Loucy (cell line): ENCODE measurements at regions not wholly inside any gene's neighbourhood (a gene's known extent, or its start where the extent isn't known, plus 50 kb on each side); places are given as distances from the start of the nearest gene placed in this dataset.
"Not testable (repeated sequence)": the region's sequence is repeated elsewhere in the genome, so short reads cannot be mapped to it uniquely, and the experiment has no call there.

ENCODE experiments used
- H2AFZ ChIP-seq: fragments of 200-600 bp; sonication (generic); 2 replicates; pipeline ENCODE4 v1.6.0; 2016; ENCODE audit warnings: antibody characterized with exemption, mild to moderate bottlenecking, low read length, moderate library complexity
- H3F3A ChIP-seq: fragments of 200-600 bp; 2 replicates; pipeline ENCODE4 v1.6.0; 2016; ENCODE audit warnings: antibody characterized with exemption, low read depth, mild to moderate bottlenecking
- H3K27me3 ChIP-seq: fragments of 200-600 bp; sonication (generic); 2 replicates; pipeline ENCODE4 v1.6.1; 2014; ENCODE audit warnings: low read length, mild to moderate bottlenecking; ENCODE audit not compliant: insufficient read depth, poor library complexity, severe bottlenecking
- H3K36me3 ChIP-seq: fragments of 200-600 bp; sonication (generic); 2 replicates; pipeline ENCODE4 v1.6.1; 2016; ENCODE audit warnings: low read length; ENCODE audit not compliant: insufficient read depth
- H3K4me1 ChIP-seq: fragments of 200-600 bp; sonication (generic); 2 replicates; pipeline ENCODE4 v1.5.1; 2014; ENCODE audit warnings: low read length, mild to moderate bottlenecking; ENCODE audit not compliant: insufficient read depth, poor library complexity, severe bottlenecking
- H3K4me2 ChIP-seq: fragments of 200-600 bp; sonication (generic); 2 replicates; pipeline ENCODE4 v1.6.0; 2014; ENCODE audit warnings: antibody characterized with exemption, low read length, low read depth, mild to moderate bottlenecking; ENCODE audit not compliant: poor library complexity, severe bottlenecking
- H3K4me3 ChIP-seq: fragments of 200-600 bp; sonication (generic); 2 replicates; pipeline ENCODE4 v1.5.1; 2014; ENCODE audit warnings: low read length, mild to moderate bottlenecking, mixed read lengths; ENCODE audit not compliant: poor library complexity, severe bottlenecking
- H3K79me2 ChIP-seq: fragments of 200-600 bp; sonication (generic); 2 replicates; pipeline ENCODE4 v1.6.1; 2014; ENCODE audit warnings: low read length; ENCODE audit not compliant: insufficient read depth
- H3K9ac ChIP-seq: fragments of 200-600 bp; sonication (generic); 2 replicates; pipeline ENCODE4 v1.6.0; 2014; ENCODE audit warnings: mild to moderate bottlenecking, low read depth, low read length, moderate library complexity; ENCODE audit not compliant: poor library complexity, severe bottlenecking
- H3K9me2 ChIP-seq: fragments of 200-600 bp; sonication (generic); replicated peaks from 2 replicates; pipeline ENCODE4 v1.6.1; 2016; ENCODE audit warnings: low read depth, low read length, mixed read lengths
- H3K9me3 ChIP-seq: fragments of 200-600 bp; sonication (generic); 2 replicates; pipeline ENCODE4 v1.6.1; 2014; ENCODE audit warnings: mild to moderate bottlenecking, antibody characterized with exemption, low read length, low read depth; ENCODE audit not compliant: insufficient read depth
- H4K20me1 ChIP-seq: fragments of 200-600 bp; sonication (generic); 2 replicates; pipeline ENCODE4 v1.6.0; 2014; ENCODE audit warnings: antibody characterized with exemption, low read length, mild to moderate bottlenecking; ENCODE audit not compliant: insufficient read depth, poor library complexity, severe bottlenecking
- EZH2phosphoT487 ChIP-seq: fragments of 200-600 bp; IDR thresholded peaks from 2 replicates; pipeline ENCODE4 v1.6.1; 2018; ENCODE audit warnings: antibody characterized with exemption, mild to moderate bottlenecking, moderate library complexity, borderline replicate concordance
- TF ChIP-seq, protein P1 (sequence below): fragments of 200-600 bp; sonication (generic); conservative IDR thresholded peaks from 2 replicates; pipeline ENCODE4 v1.5.1; 2014; ENCODE audit warnings: mild to moderate bottlenecking, antibody characterized with exemption, low read length

DNA sequence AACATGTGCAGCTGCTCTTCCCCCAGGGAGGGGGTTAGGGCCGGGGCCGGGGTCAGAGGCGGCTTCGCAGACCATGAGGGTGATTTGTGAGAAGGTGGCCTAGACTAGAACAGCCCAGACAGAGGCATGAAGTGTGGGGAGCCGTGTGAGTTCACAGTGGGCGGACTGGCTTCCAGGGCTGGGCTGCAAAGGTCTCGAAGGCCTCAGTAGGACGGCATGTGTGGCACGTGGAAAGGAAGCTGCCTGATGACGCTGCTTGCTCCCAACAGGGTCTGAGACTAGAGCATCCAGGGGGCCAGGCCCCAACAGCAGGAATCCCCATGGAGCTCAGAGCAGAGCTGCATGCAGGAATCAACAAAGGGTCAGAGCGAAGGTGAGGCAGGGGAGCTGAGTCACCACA is 111.5 kb upstream of the ZNF469 start:
- H3K9me2 ChIP-seq, H3K4me2 ChIP-seq, H2AFZ ChIP-seq, H3F3A ChIP-seq, H3K4me1 ChIP-seq, H3K4me3 ChIP-seq, H3K9me3 ChIP-seq, H4K20me1 ChIP-seq, H3K27me3 ChIP-seq, H3K79me2 ChIP-seq, H3K36me3 ChIP-seq, H3K9ac ChIP-seq: not testable (repeated sequence)

DNA sequence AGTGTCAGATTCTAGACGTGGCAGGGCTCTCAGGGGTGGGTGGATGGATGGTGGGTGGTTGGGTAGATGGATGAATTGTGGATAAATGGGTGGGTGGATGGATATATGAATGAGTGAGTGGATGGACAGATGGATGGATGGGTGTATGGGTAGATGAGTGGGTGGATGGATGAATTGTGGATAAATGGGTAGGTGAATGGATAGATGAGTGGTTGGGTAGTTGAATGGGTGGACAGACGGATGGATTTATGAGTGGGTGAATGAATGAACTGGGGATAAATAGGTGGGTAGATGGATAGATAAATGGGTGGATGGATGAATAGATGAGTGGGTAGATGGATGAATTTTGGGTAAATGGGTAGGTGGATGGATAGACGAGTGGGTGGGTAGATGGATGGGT is 111.0 kb upstream of the ZNF469 start:
- not testable (repeated sequence) for H4K20me1 ChIP-seq, H3K79me2 ChIP-seq, H3K4me3 ChIP-seq, H3K4me2 ChIP-seq, H3K9me2 ChIP-seq, H3K27me3 ChIP-seq, H2AFZ ChIP-seq, H3K4me1 ChIP-seq, H3K36me3 ChIP-seq, H3K9ac ChIP-seq, H3K9me3 ChIP-seq, H3F3A ChIP-seq

GRCh38 chr16:88272437-88272836 is 110.3 kb upstream of the ZNF469 start:
- not testable (repeated sequence) for H3K9ac ChIP-seq, H4K20me1 ChIP-seq, H3K79me2 ChIP-seq, H3K9me3 ChIP-seq, H3K4me3 ChIP-seq, H2AFZ ChIP-seq, H3K9me2 ChIP-seq, H3K4me1 ChIP-seq, H3K36me3 ChIP-seq, H3F3A ChIP-seq, H3K4me2 ChIP-seq, H3K27me3 ChIP-seq

DNA sequence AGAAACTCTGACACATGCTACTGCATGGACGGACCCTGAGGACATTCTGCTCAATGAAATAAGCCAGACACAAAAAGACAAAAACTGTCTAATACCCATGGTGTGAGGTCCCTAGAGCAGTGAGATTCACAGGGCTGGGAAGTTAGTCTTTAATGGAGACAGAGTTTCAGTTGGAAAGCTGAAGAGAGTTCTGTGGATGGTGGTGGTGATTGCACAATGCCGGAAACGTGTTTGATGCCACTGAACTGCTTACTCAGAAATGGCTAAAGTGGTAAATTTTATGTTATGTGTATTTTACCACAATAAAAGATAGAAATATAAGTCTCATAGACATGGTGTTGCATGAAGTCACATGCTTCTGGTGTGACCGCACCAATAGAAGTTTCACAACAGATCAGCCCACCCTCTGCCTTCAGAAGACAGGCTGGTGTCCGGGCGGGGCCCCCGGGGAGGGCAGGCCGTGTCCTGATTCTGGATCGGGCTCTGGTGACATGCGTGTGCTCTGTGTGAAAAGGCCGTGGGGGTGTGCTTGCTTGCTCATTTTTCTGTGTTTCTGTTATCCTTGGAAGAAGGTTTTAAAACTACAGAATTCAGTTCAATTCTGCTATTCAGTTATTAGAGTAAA is 108.5 kb upstream of the ZNF469 start:
- not testable (repeated sequence) for H3K79me2 ChIP-seq, H3K4me3 ChIP-seq, H3K4me1 ChIP-seq, H3K9me2 ChIP-seq, H3F3A ChIP-seq, H2AFZ ChIP-seq, H3K36me3 ChIP-seq, H3K4me2 ChIP-seq, H3K9me3 ChIP-seq, H3K27me3 ChIP-seq, H4K20me1 ChIP-seq, H3K9ac ChIP-seq

- Histone ChIP-seq H3K4me1 (no peaks in the 10 kb centered on the region), H2AFZ (no peak overlapping the region), H3K9ac (no peak overlapping the region), H3K36me3 (no peaks in the 10 kb centered on the region), H3K9me3 (no peaks in the 10 kb centered on the region), H3K27me3 (no peaks in the 10 kb centered on the region), H3F3A (no peaks in the 10 kb centered on the region), H3K9me2 (no peaks in the 10 kb centered on the region), H3K4me2 (no peak overlapping the region), H3K79me2 (no peaks in the 10 kb centered on the region), H4K20me1 (no peaks in the 10 kb centered on the region), H3K4me3 (no peak overlapping the region)
- TF ChIP-seq, protein P1, sequence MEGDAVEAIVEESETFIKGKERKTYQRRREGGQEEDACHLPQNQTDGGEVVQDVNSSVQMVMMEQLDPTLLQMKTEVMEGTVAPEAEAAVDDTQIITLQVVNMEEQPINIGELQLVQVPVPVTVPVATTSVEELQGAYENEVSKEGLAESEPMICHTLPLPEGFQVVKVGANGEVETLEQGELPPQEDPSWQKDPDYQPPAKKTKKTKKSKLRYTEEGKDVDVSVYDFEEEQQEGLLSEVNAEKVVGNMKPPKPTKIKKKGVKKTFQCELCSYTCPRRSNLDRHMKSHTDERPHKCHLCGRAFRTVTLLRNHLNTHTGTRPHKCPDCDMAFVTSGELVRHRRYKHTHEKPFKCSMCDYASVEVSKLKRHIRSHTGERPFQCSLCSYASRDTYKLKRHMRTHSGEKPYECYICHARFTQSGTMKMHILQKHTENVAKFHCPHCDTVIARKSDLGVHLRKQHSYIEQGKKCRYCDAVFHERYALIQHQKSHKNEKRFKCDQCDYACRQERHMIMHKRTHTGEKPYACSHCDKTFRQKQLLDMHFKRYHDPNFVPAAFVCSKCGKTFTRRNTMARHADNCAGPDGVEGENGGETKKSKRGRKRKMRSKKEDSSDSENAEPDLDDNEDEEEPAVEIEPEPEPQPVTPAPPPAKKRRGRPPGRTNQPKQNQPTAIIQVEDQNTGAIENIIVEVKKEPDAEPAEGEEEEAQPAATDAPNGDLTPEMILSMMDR = no peak
- TF ChIP-seq EZH2phosphoT487 = no peak
Measured at GRCh38 chr16:88274847-88275246, 107.9 kb upstream of the ZNF469 start.

GRCh38 chr16:88275336-88276122 is 107.2 kb upstream of the ZNF469 start:
- not testable (repeated sequence) for H2AFZ ChIP-seq, H3K9me2 ChIP-seq, H3K4me1 ChIP-seq, H3K4me2 ChIP-seq, H3K9ac ChIP-seq, H3K9me3 ChIP-seq, H4K20me1 ChIP-seq, H3K27me3 ChIP-seq, H3F3A ChIP-seq, H3K36me3 ChIP-seq, H3K4me3 ChIP-seq, H3K79me2 ChIP-seq
